Subcutaneous abdominal adipose tissue (tissue), 5 donors: ENCODE measurements at regions not wholly inside any gene's neighbourhood (a gene's known extent, or its start where the extent isn't known, plus 50 kb on each side); places are given as distances from the start of the nearest gene placed in this dataset.
A peak's percentile ranks its signal among the peaks of the same experiment; 100 is the strongest.

Experiments
- H3K27ac ChIP-seq: one replicate; pipeline ENCODE4 v1.7.0; 2013; ENCODE audit warnings: low read depth, mild to moderate bottlenecking, inconsistent platforms, low read length, moderate library complexity
- H3K27me3 ChIP-seq, 5 donors: one replicate each; pipeline ENCODE4 v1.7.0; 2013; ENCODE audit warnings: low read length in 5 of 5, inconsistent platforms in 1 of 5; ENCODE audit not compliant: control insufficient read depth in 5 of 5, insufficient read depth in 4 of 5
- H3K36me3 ChIP-seq, 5 donors: one replicate each; pipeline ENCODE4 v1.7.0; 2013; ENCODE audit warnings: low read length in 5 of 5; ENCODE audit not compliant: control insufficient read depth in 5 of 5, insufficient read depth in 5 of 5
- H3K4me1 ChIP-seq, 5 donors: one replicate each; pipeline ENCODE4 v1.7.0; 2013; ENCODE audit warnings: low read length in 5 of 5, mild to moderate bottlenecking in 3 of 5, moderate library complexity in 1 of 5; ENCODE audit not compliant: control insufficient read depth in 5 of 5, insufficient read depth in 5 of 5
- H3K4me3 ChIP-seq, 5 donors: one replicate each; pipeline ENCODE4 v1.7.0; 2013; ENCODE audit warnings: low read length in 5 of 5, low read depth in 1 of 5
- H3K9ac ChIP-seq, 5 donors: one replicate each; pipeline ENCODE4 v1.7.0; 2013; ENCODE audit warnings: low read length in 5 of 5, mild to moderate bottlenecking in 4 of 5, moderate library complexity in 3 of 5
- H3K9me3 ChIP-seq, 5 donors: one replicate each; pipeline ENCODE4 v1.7.0; 2013; ENCODE audit warnings: low read length in 5 of 5; ENCODE audit not compliant: control insufficient read depth in 5 of 5
- donor health status: healthy.
- donor health status: healthy.
- donor health status: healthy.
- donor health status: healthy.
- donor health status: healthy.

- H3K36me3 ChIP-seq: no peaks in the 10 kb centered on the region
- H3K4me1 ChIP-seq: no peaks in the 10 kb centered on the region
- H3K9ac ChIP-seq: no peak overlapping the region
- peaks cover 0 to 8% (median 6%) of the 10 kb centered on the region in 5 donors for H3K9me3 ChIP-seq
- no peaks in the 10 kb centered on the region for H3K27me3 ChIP-seq
- no peak overlapping the region for H3K27ac ChIP-seq
- H3K4me3 ChIP-seq: no peak overlapping the region
Observed at GRCh38 chr5:152883066-152883775, 478.1 kb upstream of the NMUR2 start.

GRCh38 chr5:152884006-152884405 is 478.9 kb upstream of the NMUR2 start:
- Histone ChIP-seq H3K27ac (no peak overlapping the region), H3K4me3 (peak overlapping the region in 1 of 5 donors; percentile 22), H3K36me3 (no peaks in the 10 kb centered on the region), H3K9me3 (peaks cover 0 to 8% (median 6%) of the 10 kb centered on the region in 5 donors), H3K27me3 (no peaks in the 10 kb centered on the region), H3K4me1 (no peaks in the 10 kb centered on the region), H3K9ac (no peak overlapping the region)

- no peak overlapping the region for H3K4me3 ChIP-seq
- no peaks in the 10 kb centered on the region for H3K4me1 ChIP-seq
- H3K36me3 ChIP-seq: no peaks in the 10 kb centered on the region
- no peaks in the 10 kb centered on the region for H3K27me3 ChIP-seq
- no peak overlapping the region for H3K27ac ChIP-seq
- H3K9me3 ChIP-seq: no peaks in the 10 kb centered on the region
- H3K9ac ChIP-seq: no peak overlapping the region
Observed at GRCh38 chr5:152900332-152900731, 495.3 kb upstream of the NMUR2 start.

DNA sequence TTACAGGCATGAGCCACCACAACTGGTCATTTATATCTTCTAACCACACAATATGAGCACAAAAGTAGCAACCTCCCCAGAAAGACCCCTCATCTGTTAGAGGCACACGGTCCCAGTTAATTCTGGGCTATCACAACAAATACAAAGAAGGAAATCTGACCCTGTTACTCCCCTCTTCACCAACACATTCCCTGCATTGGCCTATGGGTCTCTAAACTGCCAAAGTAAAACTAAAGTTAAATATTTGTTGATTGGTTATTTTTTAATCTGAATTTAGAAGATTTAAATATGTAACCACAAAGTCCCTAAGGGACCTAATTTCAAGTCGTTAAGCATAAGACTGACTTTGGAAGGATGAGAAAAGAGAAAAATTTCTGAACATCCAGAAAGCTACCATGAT is 496.7 kb upstream of the NMUR2 start:
- Histone ChIP-seq H3K36me3 (no peaks in the 10 kb centered on the region), H3K4me3 (no peak overlapping the region), H3K27me3 (no peaks in the 10 kb centered on the region), H3K4me1 (no peaks in the 10 kb centered on the region), H3K9ac (no peak overlapping the region), H3K27ac (no peak overlapping the region), H3K9me3 (no peaks in the 10 kb centered on the region)

DNA sequence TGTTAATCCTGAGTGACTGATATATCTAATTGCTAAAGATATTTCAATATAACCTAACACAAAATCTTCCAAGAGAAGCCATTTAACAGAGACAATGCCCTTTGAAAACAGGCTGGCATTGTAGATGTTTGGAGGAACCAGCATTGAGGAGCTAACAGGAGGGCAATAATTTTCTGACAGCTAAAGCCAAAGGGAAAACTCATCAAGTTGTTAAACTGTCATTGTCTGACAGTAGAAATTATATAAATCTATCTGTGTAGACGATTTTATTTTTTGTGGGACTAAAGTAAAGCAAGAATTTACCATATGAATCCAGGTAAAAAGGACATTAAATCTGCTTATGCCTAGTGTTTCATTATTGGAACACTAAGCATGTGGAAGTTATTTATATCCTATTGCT is 500.2 kb upstream of the NMUR2 start:
- Histone ChIP-seq H3K9ac (no peak overlapping the region), H3K27ac (no peak overlapping the region), H3K4me3 (no peak overlapping the region), H3K9me3 (no peaks in the 10 kb centered on the region), H3K4me1 (peaks cover 0 to 5% (median 0%) of the 10 kb centered on the region in 5 donors), H3K36me3 (no peaks in the 10 kb centered on the region), H3K27me3 (no peaks in the 10 kb centered on the region)

- Histone ChIP-seq H3K36me3 (no peaks in the 10 kb centered on the region), H3K4me1 (peaks cover 0 to 5% (median 0%) of the 10 kb centered on the region in 5 donors), H3K9me3 (no peaks in the 10 kb centered on the region), H3K4me3 (peak overlapping the region in 1 of 5 donors; percentile 4), H3K27me3 (no peaks in the 10 kb centered on the region), H3K9ac (no peak overlapping the region), H3K27ac (no peak overlapping the region)
Observed at GRCh38 chr5:152907488-152908245, 502.6 kb upstream of the NMUR2 start.

DNA sequence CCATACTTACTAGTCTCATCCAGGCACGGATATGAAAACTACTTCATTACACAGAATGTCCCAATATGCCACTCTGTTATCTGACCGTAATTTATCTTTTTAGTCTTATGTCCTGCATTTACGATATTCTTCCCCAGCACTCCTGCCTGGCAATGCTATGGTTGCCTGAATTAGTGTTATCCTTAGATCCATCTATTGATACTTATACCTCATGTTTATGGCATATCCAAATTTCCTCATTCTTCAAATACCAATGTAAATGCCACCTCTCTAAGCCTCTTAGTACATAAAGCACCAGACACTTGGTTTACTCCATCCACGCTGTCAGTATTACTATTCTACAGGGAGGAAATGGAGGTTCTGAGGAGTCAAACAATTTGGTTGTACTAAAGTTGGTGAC is 507.8 kb upstream of the NMUR2 start:
- Histone ChIP-seq H3K9ac (no peak overlapping the region), H3K4me3 (no peak overlapping the region), H3K27ac (no peak overlapping the region), H3K36me3 (no peaks in the 10 kb centered on the region), H3K9me3 (no peaks in the 10 kb centered on the region), H3K27me3 (no peaks in the 10 kb centered on the region), H3K4me1 (peaks cover 0 to 2% (median 0%) of the 10 kb centered on the region in 5 donors)

- H3K9me3 ChIP-seq: peaks cover 0 to 4% (median 0%) of the 10 kb centered on the region in 5 donors
- no peaks in the 10 kb centered on the region for H3K27me3 ChIP-seq
- no peak overlapping the region for H3K9ac ChIP-seq
- no peak overlapping the region for H3K4me3 ChIP-seq
- no peaks in the 10 kb centered on the region for H3K36me3 ChIP-seq
- H3K27ac ChIP-seq: no peak overlapping the region
- no peaks in the 10 kb centered on the region for H3K4me1 ChIP-seq
Observed at GRCh38 chr5:152932621-152933020, 527.5 kb upstream of the NMUR2 start.

DNA sequence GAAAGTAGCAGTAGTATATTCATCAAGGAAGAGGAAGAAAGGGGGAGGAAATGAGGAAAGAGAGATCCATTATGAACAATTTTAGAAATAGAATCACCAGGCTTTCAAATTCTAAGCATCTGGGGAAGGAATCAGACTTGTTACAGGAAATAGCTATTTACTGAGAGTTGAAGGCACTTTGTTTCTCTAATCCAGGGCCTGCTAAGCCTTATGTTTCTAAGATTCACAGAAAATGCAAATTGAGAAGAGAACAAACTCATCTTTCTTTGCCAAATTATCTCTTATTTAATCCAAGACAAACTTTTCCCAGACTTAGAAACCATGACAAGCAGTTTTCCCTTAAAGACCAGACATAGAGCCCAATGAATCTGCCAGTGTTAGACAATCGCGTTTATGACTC is 528.0 kb upstream of the NMUR2 start:
- peaks cover 0 to 5% (median 0%) of the 10 kb centered on the region in 5 donors for H3K9me3 ChIP-seq
- no peak overlapping the region for H3K27ac ChIP-seq
- no peaks in the 10 kb centered on the region for H3K27me3 ChIP-seq
- H3K9ac ChIP-seq: no peak overlapping the region
- no peak overlapping the region for H3K4me3 ChIP-seq
- H3K36me3 ChIP-seq: no peaks in the 10 kb centered on the region
- no peaks in the 10 kb centered on the region for H3K4me1 ChIP-seq

DNA sequence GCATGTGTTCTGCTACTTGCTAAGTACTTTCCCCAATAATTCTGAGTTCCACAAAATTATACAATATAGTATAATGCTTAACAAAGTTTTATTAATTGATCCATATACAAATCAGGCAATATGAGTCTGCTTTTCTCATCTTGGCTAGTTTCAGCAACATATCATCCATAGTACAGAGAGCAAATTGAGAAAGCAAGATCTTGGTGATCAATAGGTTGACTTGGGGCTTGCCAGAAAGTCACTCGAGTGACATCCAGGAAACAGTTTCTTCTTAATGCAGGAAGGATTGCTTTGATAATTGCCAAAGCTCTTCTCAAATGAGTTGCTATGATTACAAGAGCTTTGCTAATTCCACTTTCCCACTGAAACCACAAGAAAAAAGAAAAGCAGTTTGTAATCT is 533.6 kb upstream of the NMUR2 start:
- no peak overlapping the region for H3K27ac ChIP-seq
- H3K36me3 ChIP-seq: no peaks in the 10 kb centered on the region
- H3K4me1 ChIP-seq: no peaks in the 10 kb centered on the region
- peaks cover 0 to 5% (median 0%) of the 10 kb centered on the region in 5 donors for H3K9me3 ChIP-seq
- no peaks in the 10 kb centered on the region for H3K27me3 ChIP-seq
- no peak overlapping the region for H3K9ac ChIP-seq
- H3K4me3 ChIP-seq: no peak overlapping the region
